MM.1S (cell line): ENCODE measurements at regions not wholly inside any gene's neighbourhood (a gene's known extent, or its start where the extent isn't known, plus 50 kb on each side); places are given as distances from the start of the nearest gene placed in this dataset.

Experiments used
- DNase-seq: peaks from one replicate; pipeline ENCODE4 v3.0.0-alpha.2; 2015
- H2AFZ ChIP-seq: fragments of 300-600 bp; sonication (generic); 2 replicates; pipeline ENCODE4 v1.6.0; 2016; ENCODE audit warnings: antibody characterized with exemption, low read length
- H3F3A ChIP-seq: fragments of 300-600 bp; sonication (generic); 2 replicates; pipeline ENCODE4 v1.6.1; 2016; ENCODE audit warnings: mild to moderate bottlenecking, antibody characterized with exemption, low read length, moderate library complexity, mixed read lengths; ENCODE audit not compliant: insufficient read depth
- H3K27ac ChIP-seq: fragments of 300-600 bp; sonication (generic); 2 replicates; pipeline ENCODE4 v1.5.1; 2016; ENCODE audit warnings: mild to moderate bottlenecking, low read length
- H3K27me3 ChIP-seq: fragments of 300-600 bp; sonication (generic); replicated peaks from 2 replicates; pipeline ENCODE4 v1.6.0; 2016; ENCODE audit warnings: low read length; ENCODE audit not compliant: insufficient read depth
- H3K36me3 ChIP-seq: fragments of 300-600 bp; sonication (generic); replicated peaks from 2 replicates; pipeline ENCODE4 v1.6.1; 2016; ENCODE audit warnings: mild to moderate bottlenecking, low read length, mixed read lengths; ENCODE audit not compliant: insufficient read depth
- H3K4me1 ChIP-seq: fragments of 300-600 bp; sonication (generic); 2 replicates; pipeline ENCODE4 v1.6.1; 2016; ENCODE audit warnings: low read length, mixed read lengths
- H3K4me2 ChIP-seq: fragments of 300-600 bp; sonication (generic); 2 replicates; pipeline ENCODE4 v1.6.0; 2016; ENCODE audit warnings: low read depth, low read length
- H3K4me3 ChIP-seq: fragments of 300-600 bp; sonication (generic); 2 replicates; pipeline ENCODE4 v1.5.1; 2016; ENCODE audit warnings: low read length, mixed read lengths
- H3K79me2 ChIP-seq: fragments of 300-600 bp; sonication (generic); 2 replicates; pipeline ENCODE4 v1.6.1; 2016; ENCODE audit warnings: mixed run types, low read length, mixed read lengths
- H3K9ac ChIP-seq: fragments of 300-600 bp; sonication (generic); 2 replicates; pipeline ENCODE4 v1.6.1; 2016; ENCODE audit warnings: low read length, mixed read lengths
- H3K9me2 ChIP-seq: fragments of 300-600 bp; sonication (generic); replicated peaks from 2 replicates; pipeline ENCODE4 v1.6.1; 2016; ENCODE audit warnings: mild to moderate bottlenecking, low read length, mixed read lengths; ENCODE audit not compliant: insufficient read depth
- H3K9me3 ChIP-seq: fragments of 300-600 bp; sonication (generic); replicated peaks from 2 replicates; pipeline ENCODE4 v1.6.1; 2016; ENCODE audit warnings: mild to moderate bottlenecking, low read length, mixed read lengths; ENCODE audit not compliant: insufficient read depth
- H4K20me1 ChIP-seq: fragments of 300-600 bp; sonication (generic); 2 replicates; pipeline ENCODE4 v1.6.1; 2016; ENCODE audit warnings: mild to moderate bottlenecking, low read length, moderate library complexity, mixed read lengths; ENCODE audit not compliant: insufficient read depth
- EZH2 ChIP-seq: fragments of 300-600 bp; sonication (generic); optimal IDR thresholded peaks from 2 replicates; pipeline ENCODE3; 2017; ENCODE audit warnings: low read depth, mild to moderate bottlenecking, antibody characterized with exemption, low read length, mixed read lengths
- EZH2phosphoT487 ChIP-seq: fragments of 300-600 bp; sonication (generic); IDR thresholded peaks from 2 replicates; pipeline ENCODE4 v1.6.1; 2018; ENCODE audit warnings: antibody characterized with exemption, low read length
- TF ChIP-seq, protein P1 (sequence below): fragments of 300-600 bp; sonication (generic); IDR thresholded peaks from 2 replicates; pipeline ENCODE4 v1.5.1; 2016; ENCODE audit warnings: antibody characterized with exemption, low read length, mixed read lengths

DNA sequence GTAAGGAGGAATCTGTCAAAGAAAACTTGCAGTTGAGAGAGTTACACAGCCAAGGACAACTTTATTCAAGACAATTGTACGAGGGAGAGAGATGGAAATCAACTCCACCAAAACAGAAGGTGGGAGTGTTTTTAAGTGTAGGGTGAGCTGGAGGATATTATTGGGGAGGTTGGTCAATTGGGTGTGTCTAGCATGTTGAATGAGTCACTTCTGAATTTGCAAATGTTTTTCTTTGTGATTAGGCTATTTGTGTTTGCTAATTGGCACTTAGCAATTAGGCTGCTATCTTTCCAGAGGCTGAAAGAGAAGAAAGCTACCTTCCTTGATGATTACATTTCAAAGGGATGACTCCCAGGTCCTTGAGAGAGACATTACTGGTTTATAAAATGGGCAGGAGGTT is 441.1 kb downstream of the MEI4 start:
- Histone ChIP-seq H3K36me3 (no peaks in the 10 kb centered on the region), H3K4me3 (no peak overlapping the region)

DNA sequence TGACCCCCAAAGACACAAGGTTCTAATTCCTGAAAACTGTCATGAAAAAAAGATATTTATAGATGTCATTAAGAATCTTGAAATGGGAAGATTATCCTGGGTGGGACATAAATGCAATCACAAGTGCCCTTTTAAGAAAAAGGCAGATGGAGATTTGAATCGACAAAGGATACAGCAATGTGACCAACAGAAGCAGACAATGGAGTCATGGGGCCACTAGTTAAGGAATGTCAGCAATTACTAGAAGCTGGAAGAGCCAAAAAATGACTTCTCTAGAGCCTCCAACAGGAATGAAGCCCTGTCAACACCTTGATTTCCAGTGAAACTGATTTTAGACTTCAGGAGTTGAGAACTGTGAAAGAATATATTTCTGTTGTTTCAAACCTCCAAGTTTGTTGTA is 448.5 kb downstream of the MEI4 start:
- Histone ChIP-seq H3K79me2 (no peaks in the 10 kb centered on the region), H3K4me2 (no peak overlapping the region), H3K4me1 (no peaks in the 10 kb centered on the region), H2AFZ (no peak overlapping the region), H3K36me3 (no peaks in the 10 kb centered on the region), H3F3A (no peaks in the 10 kb centered on the region), H4K20me1 (no peaks in the 10 kb centered on the region), H3K9ac (no peak overlapping the region), H3K9me2 (no peaks in the 10 kb centered on the region), H3K27me3 (no peaks in the 10 kb centered on the region), H3K27ac (no peak overlapping the region), H3K4me3 (no peak overlapping the region), H3K9me3 (no peaks in the 10 kb centered on the region)
- no peak for DNase-seq
- TF ChIP-seq EZH2phosphoT487 = no peak
- TF ChIP-seq, protein P1, sequence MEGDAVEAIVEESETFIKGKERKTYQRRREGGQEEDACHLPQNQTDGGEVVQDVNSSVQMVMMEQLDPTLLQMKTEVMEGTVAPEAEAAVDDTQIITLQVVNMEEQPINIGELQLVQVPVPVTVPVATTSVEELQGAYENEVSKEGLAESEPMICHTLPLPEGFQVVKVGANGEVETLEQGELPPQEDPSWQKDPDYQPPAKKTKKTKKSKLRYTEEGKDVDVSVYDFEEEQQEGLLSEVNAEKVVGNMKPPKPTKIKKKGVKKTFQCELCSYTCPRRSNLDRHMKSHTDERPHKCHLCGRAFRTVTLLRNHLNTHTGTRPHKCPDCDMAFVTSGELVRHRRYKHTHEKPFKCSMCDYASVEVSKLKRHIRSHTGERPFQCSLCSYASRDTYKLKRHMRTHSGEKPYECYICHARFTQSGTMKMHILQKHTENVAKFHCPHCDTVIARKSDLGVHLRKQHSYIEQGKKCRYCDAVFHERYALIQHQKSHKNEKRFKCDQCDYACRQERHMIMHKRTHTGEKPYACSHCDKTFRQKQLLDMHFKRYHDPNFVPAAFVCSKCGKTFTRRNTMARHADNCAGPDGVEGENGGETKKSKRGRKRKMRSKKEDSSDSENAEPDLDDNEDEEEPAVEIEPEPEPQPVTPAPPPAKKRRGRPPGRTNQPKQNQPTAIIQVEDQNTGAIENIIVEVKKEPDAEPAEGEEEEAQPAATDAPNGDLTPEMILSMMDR = no peak
- no peak for TF ChIP-seq EZH2

More for the DNA sequence above, 441.1 kb downstream of the MEI4 start:
- H4K20me1 ChIP-seq = no peaks in the 10 kb centered on the region
- H3K9ac ChIP-seq = no peak overlapping the region
- H3K9me2 ChIP-seq = no peaks in the 10 kb centered on the region
- H2AFZ ChIP-seq = no peak overlapping the region
- H3K4me1 ChIP-seq = no peaks in the 10 kb centered on the region
- no peaks in the 10 kb centered on the region for H3K27me3 ChIP-seq
- TF ChIP-seq EZH2phosphoT487 (no peak), EZH2 (no peak)
- TF ChIP-seq, protein P1 = no peak
- H3F3A ChIP-seq = no peaks in the 10 kb centered on the region
- no peak for DNase-seq
- no peaks in the 10 kb centered on the region for H3K79me2 ChIP-seq
- H3K9me3 ChIP-seq = no peaks in the 10 kb centered on the region
- H3K27ac ChIP-seq = no peak overlapping the region
- no peak overlapping the region for H3K4me2 ChIP-seq

DNA sequence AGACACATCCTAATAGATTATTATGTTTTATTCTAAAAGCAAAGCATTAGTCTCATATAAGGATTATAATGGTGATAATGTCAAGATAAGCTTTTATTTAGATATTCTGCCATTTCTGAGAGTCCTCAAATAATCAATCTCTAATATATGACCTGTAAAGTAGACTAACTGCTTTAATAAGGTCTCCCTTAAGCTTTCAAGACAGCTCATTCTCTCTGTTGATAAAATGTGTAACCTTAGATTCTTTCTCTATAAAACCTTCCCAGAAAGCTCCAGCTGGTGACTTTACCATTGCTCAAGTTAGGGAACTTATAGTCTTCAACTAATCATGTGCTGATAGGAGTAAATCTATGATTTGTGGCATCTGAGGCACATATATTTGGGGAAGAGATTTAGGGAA is 457.8 kb downstream of the MEI4 start:
- Histone ChIP-seq H3K9ac (no peak overlapping the region), H3K79me2 (no peaks in the 10 kb centered on the region), H4K20me1 (no peaks in the 10 kb centered on the region), H3K36me3 (no peaks in the 10 kb centered on the region), H2AFZ (no peak overlapping the region), H3K4me1 (no peaks in the 10 kb centered on the region), H3K9me3 (no peaks in the 10 kb centered on the region), H3K4me2 (no peak overlapping the region), H3F3A (no peaks in the 10 kb centered on the region), H3K27ac (no peak overlapping the region), H3K27me3 (no peaks in the 10 kb centered on the region), H3K9me2 (no peaks in the 10 kb centered on the region), H3K4me3 (no peak overlapping the region)
- no peak for DNase-seq
- TF ChIP-seq EZH2phosphoT487 (no peak), EZH2 (no peak)
- TF ChIP-seq, protein P1 = no peak

DNA sequence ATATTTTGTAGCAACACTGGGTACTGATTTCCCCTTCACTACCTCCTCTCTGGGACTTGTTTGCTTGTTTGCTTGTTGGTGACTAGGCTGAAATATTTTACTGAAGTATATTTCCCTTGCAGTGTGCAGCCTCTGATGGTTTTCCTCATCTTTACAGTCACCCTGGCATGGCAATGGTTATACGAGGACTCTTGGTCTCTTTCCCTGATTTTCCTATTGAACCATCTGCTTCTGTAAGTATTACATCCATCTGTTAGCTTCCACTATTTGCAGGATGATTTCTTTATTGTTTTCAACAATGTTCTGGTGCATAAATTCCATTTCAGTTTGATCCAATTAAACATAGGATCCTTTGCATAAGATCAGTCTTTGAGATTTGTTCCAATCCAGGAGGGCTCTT is 465.1 kb downstream of the MEI4 start:
- Histone ChIP-seq H3K9me2 (no peaks in the 10 kb centered on the region), H3K9me3 (no peaks in the 10 kb centered on the region), H3K36me3 (no peaks in the 10 kb centered on the region)

More for the DNA sequence above, 465.1 kb downstream of the MEI4 start:
- H3K27me3 ChIP-seq = no peaks in the 10 kb centered on the region
- no peaks in the 10 kb centered on the region for H3K4me1 ChIP-seq
- H4K20me1 ChIP-seq = no peaks in the 10 kb centered on the region
- no peak overlapping the region for H2AFZ ChIP-seq
- TF ChIP-seq EZH2 = no peak
- no peak for TF ChIP-seq EZH2phosphoT487
- TF ChIP-seq, protein P1 = no peak
- H3K9ac ChIP-seq = no peak overlapping the region
- no peaks in the 10 kb centered on the region for H3K79me2 ChIP-seq
- no peak overlapping the region for H3K27ac ChIP-seq
- no peaks in the 10 kb centered on the region for H3F3A ChIP-seq
- no peak overlapping the region for H3K4me3 ChIP-seq
- H3K4me2 ChIP-seq = no peak overlapping the region
- DNase-seq = no peak
